ENCODE measurements at regions not wholly inside any gene's neighbourhood (a gene's known extent, or its start where the extent isn't known, plus 50 kb on each side); places are given as distances from the start of the nearest gene placed in this dataset.

- peaks cover 4% of the 10 kb centered on the region in 2 donors for H3K4me1 ChIP-seq (ENCODE audit: control insufficient read depth in 2 of 2, insufficient read depth in 2 of 2, low read length in 2 of 2)
- no peaks in the 10 kb centered on the region for H3K36me3 ChIP-seq (ENCODE audit: control insufficient read depth in 2 of 2, insufficient read depth in 2 of 2, low read length in 2 of 2)
- H3K4me3 ChIP-seq (ENCODE audit: low read length in 2 of 2), result no peak overlapping the region
- H3K27me3 ChIP-seq (ENCODE audit: control insufficient read depth in 2 of 2, insufficient read depth in 2 of 2, low read length in 2 of 2), result no peaks in the 10 kb centered on the region
- H3K27ac ChIP-seq (ENCODE audit: low read depth in 2 of 2, low read length in 2 of 2), result no peak overlapping the region
- H3K9me3 ChIP-seq (ENCODE audit: control insufficient read depth in 2 of 2, low read length in 2 of 2), result no peaks in the 10 kb centered on the region
- H3K9ac ChIP-seq (ENCODE audit: low read depth in 1 of 2, low read length in 2 of 2), result no peak overlapping the region
Observed at GRCh38 chr12:123092866-123093265, 58.0 kb downstream of the PITPNM2 start.

- Histone ChIP-seq H3K4me1 (ENCODE audit: control insufficient read depth in 2 of 2, insufficient read depth in 2 of 2, low read length in 2 of 2) (peaks cover 0 to 2% of the 10 kb centered on the region in 2 donors), H3K27ac (ENCODE audit: low read depth in 2 of 2, low read length in 2 of 2) (no peak overlapping the region), H3K4me3 (ENCODE audit: low read length in 2 of 2) (no peak overlapping the region), H3K36me3 (ENCODE audit: control insufficient read depth in 2 of 2, insufficient read depth in 2 of 2, low read length in 2 of 2) (no peaks in the 10 kb centered on the region), H3K9ac (ENCODE audit: low read depth in 1 of 2, low read length in 2 of 2) (no peak overlapping the region), H3K27me3 (ENCODE audit: control insufficient read depth in 2 of 2, insufficient read depth in 2 of 2, low read length in 2 of 2) (no peaks in the 10 kb centered on the region), H3K9me3 (ENCODE audit: control insufficient read depth in 2 of 2, low read length in 2 of 2) (no peaks in the 10 kb centered on the region)
Observed at GRCh38 chr12:123091230-123092150, 59.4 kb downstream of the PITPNM2 start.

GRCh38 chr12:123089631-123090353 lies 61.1 kb downstream of the PITPNM2 start:
- Histone ChIP-seq H3K9ac (ENCODE audit: low read depth in 1 of 2, low read length in 2 of 2) (no peak overlapping the region), H3K4me1 (ENCODE audit: control insufficient read depth in 2 of 2, insufficient read depth in 2 of 2, low read length in 2 of 2) (peaks cover 0 to 2% of the 10 kb centered on the region in 2 donors), H3K36me3 (ENCODE audit: control insufficient read depth in 2 of 2, insufficient read depth in 2 of 2, low read length in 2 of 2) (no peaks in the 10 kb centered on the region), H3K4me3 (ENCODE audit: low read length in 2 of 2) (no peak overlapping the region), H3K27me3 (ENCODE audit: control insufficient read depth in 2 of 2, insufficient read depth in 2 of 2, low read length in 2 of 2) (no peaks in the 10 kb centered on the region), H3K9me3 (ENCODE audit: control insufficient read depth in 2 of 2, low read length in 2 of 2) (no peaks in the 10 kb centered on the region), H3K27ac (ENCODE audit: low read depth in 2 of 2, low read length in 2 of 2) (no peak overlapping the region)

GRCh38 chr12:123089140-123089539 lies 61.8 kb downstream of the PITPNM2 start:
- Histone ChIP-seq H3K4me3 (ENCODE audit: low read length in 2 of 2) (no peak overlapping the region), H3K9me3 (ENCODE audit: control insufficient read depth in 2 of 2, low read length in 2 of 2) (no peaks in the 10 kb centered on the region), H3K9ac (ENCODE audit: low read depth in 1 of 2, low read length in 2 of 2) (no peak overlapping the region), H3K27ac (ENCODE audit: low read depth in 2 of 2, low read length in 2 of 2) (no peak overlapping the region), H3K36me3 (ENCODE audit: control insufficient read depth in 2 of 2, insufficient read depth in 2 of 2, low read length in 2 of 2) (no peaks in the 10 kb centered on the region), H3K27me3 (ENCODE audit: control insufficient read depth in 2 of 2, insufficient read depth in 2 of 2, low read length in 2 of 2) (no peaks in the 10 kb centered on the region), H3K4me1 (ENCODE audit: control insufficient read depth in 2 of 2, insufficient read depth in 2 of 2, low read length in 2 of 2) (peaks cover 0 to 2% of the 10 kb centered on the region in 2 donors)

GRCh38 chr12:123085730-123086487 lies 65.0 kb downstream of the PITPNM2 start:
- H3K27ac ChIP-seq (ENCODE audit: low read depth in 2 of 2, low read length in 2 of 2), result no peak overlapping the region
- H3K36me3 ChIP-seq (ENCODE audit: control insufficient read depth in 2 of 2, insufficient read depth in 2 of 2, low read length in 2 of 2), result no peaks in the 10 kb centered on the region
- no peak overlapping the region for H3K9ac ChIP-seq (ENCODE audit: low read depth in 1 of 2, low read length in 2 of 2)
- H3K9me3 ChIP-seq (ENCODE audit: control insufficient read depth in 2 of 2, low read length in 2 of 2), result no peaks in the 10 kb centered on the region
- no peaks in the 10 kb centered on the region for H3K27me3 ChIP-seq (ENCODE audit: control insufficient read depth in 2 of 2, insufficient read depth in 2 of 2, low read length in 2 of 2)
- peaks cover 0 to 5% of the 10 kb centered on the region in 2 donors for H3K4me1 ChIP-seq (ENCODE audit: control insufficient read depth in 2 of 2, insufficient read depth in 2 of 2, low read length in 2 of 2)
- H3K4me3 ChIP-seq (ENCODE audit: low read length in 2 of 2), result no peak overlapping the region

GRCh38 chr12:123085066-123085465 lies 65.8 kb downstream of the PITPNM2 start:
- H3K4me1 ChIP-seq (ENCODE audit: control insufficient read depth in 2 of 2, insufficient read depth in 2 of 2, low read length in 2 of 2), result peaks cover 0 to 5% of the 10 kb centered on the region in 2 donors
- no peak overlapping the region for H3K9ac ChIP-seq (ENCODE audit: low read depth in 1 of 2, low read length in 2 of 2)
- no peak overlapping the region for H3K27ac ChIP-seq (ENCODE audit: low read depth in 2 of 2, low read length in 2 of 2)
- no peaks in the 10 kb centered on the region for H3K27me3 ChIP-seq (ENCODE audit: control insufficient read depth in 2 of 2, insufficient read depth in 2 of 2, low read length in 2 of 2)
- H3K9me3 ChIP-seq (ENCODE audit: control insufficient read depth in 2 of 2, low read length in 2 of 2), result no peaks in the 10 kb centered on the region
- no peaks in the 10 kb centered on the region for H3K36me3 ChIP-seq (ENCODE audit: control insufficient read depth in 2 of 2, insufficient read depth in 2 of 2, low read length in 2 of 2)
- no peak overlapping the region for H3K4me3 ChIP-seq (ENCODE audit: low read length in 2 of 2)

GRCh38 chr12:123083661-123084571 lies 67.0 kb downstream of the PITPNM2 start:
- Histone ChIP-seq H3K27me3 (ENCODE audit: control insufficient read depth in 2 of 2, insufficient read depth in 2 of 2, low read length in 2 of 2) (no peaks in the 10 kb centered on the region), H3K4me3 (ENCODE audit: low read length in 2 of 2) (no peak overlapping the region), H3K27ac (ENCODE audit: low read depth in 2 of 2, low read length in 2 of 2) (no peak overlapping the region), H3K9me3 (ENCODE audit: control insufficient read depth in 2 of 2, low read length in 2 of 2) (no peaks in the 10 kb centered on the region), H3K36me3 (ENCODE audit: control insufficient read depth in 2 of 2, insufficient read depth in 2 of 2, low read length in 2 of 2) (no peaks in the 10 kb centered on the region), H3K4me1 (ENCODE audit: control insufficient read depth in 2 of 2, insufficient read depth in 2 of 2, low read length in 2 of 2) (peaks cover 0 to 5% of the 10 kb centered on the region in 2 donors), H3K9ac (ENCODE audit: low read depth in 1 of 2, low read length in 2 of 2) (peak overlapping the region in 1 of 2 donors; percentile 5)

GRCh38 chr12:123080634-123081033 lies 70.3 kb downstream of the PITPNM2 start:
- H3K9me3 ChIP-seq (ENCODE audit: control insufficient read depth in 2 of 2, low read length in 2 of 2), result no peaks in the 10 kb centered on the region
- H3K36me3 ChIP-seq (ENCODE audit: control insufficient read depth in 2 of 2, insufficient read depth in 2 of 2, low read length in 2 of 2), result no peaks in the 10 kb centered on the region
- no peaks in the 10 kb centered on the region for H3K27me3 ChIP-seq (ENCODE audit: control insufficient read depth in 2 of 2, insufficient read depth in 2 of 2, low read length in 2 of 2)
- no peak overlapping the region for H3K9ac ChIP-seq (ENCODE audit: low read depth in 1 of 2, low read length in 2 of 2)
- H3K4me3 ChIP-seq (ENCODE audit: low read length in 2 of 2), result no peak overlapping the region
- H3K4me1 ChIP-seq (ENCODE audit: control insufficient read depth in 2 of 2, insufficient read depth in 2 of 2, low read length in 2 of 2), result peaks cover 6 to 16% of the 10 kb centered on the region in 2 donors
- no peak overlapping the region for H3K27ac ChIP-seq (ENCODE audit: low read depth in 2 of 2, low read length in 2 of 2)

- H3K27ac ChIP-seq (ENCODE audit: low read depth in 2 of 2, low read length in 2 of 2), result no peak overlapping the region
- H3K4me1 ChIP-seq (ENCODE audit: control insufficient read depth in 2 of 2, insufficient read depth in 2 of 2, low read length in 2 of 2), result peaks cover 6 to 15% of the 10 kb centered on the region in 2 donors
Observed at GRCh38 chr12:123078531-123079155, 72.2 kb downstream of the PITPNM2 start.

More at GRCh38 chr12:123078531-123079155, 72.2 kb downstream of the PITPNM2 start:
- Histone ChIP-seq H3K9me3 (ENCODE audit: control insufficient read depth in 2 of 2, low read length in 2 of 2) (no peaks in the 10 kb centered on the region), H3K27me3 (ENCODE audit: control insufficient read depth in 2 of 2, insufficient read depth in 2 of 2, low read length in 2 of 2) (no peaks in the 10 kb centered on the region), H3K4me3 (ENCODE audit: low read length in 2 of 2) (no peak overlapping the region), H3K36me3 (ENCODE audit: control insufficient read depth in 2 of 2, insufficient read depth in 2 of 2, low read length in 2 of 2) (no peaks in the 10 kb centered on the region), H3K9ac (ENCODE audit: low read depth in 1 of 2, low read length in 2 of 2) (no peak overlapping the region)

Data from mucosa of rectum (tissue), 2 donors.